SK-MEL-5 (cell line): ENCODE measurements at regions not wholly inside any gene's neighbourhood (a gene's known extent, or its start where the extent isn't known, plus 50 kb on each side); places are given as distances from the start of the nearest gene placed in this dataset.

Experiments used
- DNase-seq: peaks from one replicate; pipeline ENCODE4 v3.0.0-alpha.2; 2016; ENCODE audit warnings: low read depth, low spot score
- in situ Hi-C: cut with HindIII; loops from 2 replicates; pipeline ENCODE4 v1.10.0; 2016; ENCODE audit warnings: low sequenced_read_pairs, high pct_unique_total_duplicates, low pct_unique_long_range_greater_than_20kb

- in situ Hi-C loops: no loop called here
- no peak for DNase-seq
These were observed 1425.8 kb downstream of the PCDH7 start for GRCh38 chr4:32145987-32146386.

- in situ Hi-C loops: no loop called here
- DNase-seq: no peak
These were observed 1427.4 kb downstream of the PCDH7 start for GRCh38 chr4:32147446-32148085.

GRCh38 chr4:32148111-32148666, 1428.0 kb downstream of the PCDH7 start:
- peak; percentile 7 for DNase-seq
- in situ Hi-C loops: no loop called here

- DNase-seq: no peak
- in situ Hi-C loops: no loop called here
These were observed 1438.8 kb downstream of the PCDH7 start for GRCh38 chr4:32158961-32159360.

GRCh38 chr4:32161392-32161791, 1441.2 kb downstream of the PCDH7 start:
- in situ Hi-C loops: no loop called here
- DNase-seq: no peak

- DNase-seq: no peak
- in situ Hi-C loops: no loop called here
These were observed 1443.0 kb downstream of the PCDH7 start for GRCh38 chr4:32163125-32163524.

- in situ Hi-C loops: no loop called here
- no peak for DNase-seq
These were observed 1449.7 kb downstream of the PCDH7 start for GRCh38 chr4:32169841-32170240.

GRCh38 chr4:32172086-32172485, 1451.9 kb downstream of the PCDH7 start:
- in situ Hi-C loops: no loop called here
- no peak for DNase-seq

GRCh38 chr4:32172761-32173160, 1452.6 kb downstream of the PCDH7 start:
- in situ Hi-C loops: no loop called here
- DNase-seq: no peak

- in situ Hi-C loops: no loop called here
- no peak for DNase-seq
These were observed 1459.9 kb downstream of the PCDH7 start for GRCh38 chr4:32180086-32180485.

GRCh38 chr4:32184186-32184585, 1464.0 kb downstream of the PCDH7 start:
- no peak for DNase-seq
- in situ Hi-C loops: no loop called here

- DNase-seq: no peak
- in situ Hi-C loops: no loop called here
These were observed 1469.0 kb downstream of the PCDH7 start for GRCh38 chr4:32189130-32189529.

GRCh38 chr4:32189788-32190187, 1469.6 kb downstream of the PCDH7 start:
- in situ Hi-C loops: no loop called here
- DNase-seq: no peak

GRCh38 chr4:32191961-32192360, 1471.8 kb downstream of the PCDH7 start:
- in situ Hi-C loops: no loop called here
- no peak for DNase-seq

- DNase-seq: no peak
- in situ Hi-C loops: no loop called here
These were observed 1472.2 kb downstream of the PCDH7 start for GRCh38 chr4:32192363-32192762.

GRCh38 chr4:32192991-32193390, 1472.8 kb downstream of the PCDH7 start:
- in situ Hi-C loops: no loop called here
- no peak for DNase-seq

- in situ Hi-C loops: no loop called here
These were observed 1477.0 kb downstream of the PCDH7 start for GRCh38 chr4:32196950-32197688.

GRCh38 chr4:32199639-32200038, 1479.5 kb downstream of the PCDH7 start:
- DNase-seq: no peak
- in situ Hi-C loops: no loop called here

More at GRCh38 chr4:32196950-32197688, 1477.0 kb downstream of the PCDH7 start:
- DNase-seq: no peak

GRCh38 chr4:32203340-32203739, 1483.2 kb downstream of the PCDH7 start:
- in situ Hi-C loops: no loop called here
- no peak for DNase-seq
